Astrocyte (in vitro differentiated cells and primary cell): ENCODE measurements at regions not wholly inside any gene's neighbourhood (a gene's known extent, or its start where the extent isn't known, plus 50 kb on each side); places are given as distances from the start of the nearest gene placed in this dataset.

ENCODE experiments used
- EZH2 ChIP-seq: IDR thresholded peaks from 2 replicates; pipeline ENCODE4 v1.6.1; 2012; ENCODE audit warnings: mild to moderate bottlenecking, low read length, inconsistent platforms; ENCODE audit not compliant: insufficient read depth
- TF ChIP-seq, protein P1 (sequence below): IDR thresholded peaks from 2 replicates; pipeline ENCODE4 v1.5.1; 2011; ENCODE audit warnings: low read depth, mild to moderate bottlenecking, inconsistent platforms, low read length, moderate library complexity; ENCODE audit not compliant: insufficient read depth

DNA sequence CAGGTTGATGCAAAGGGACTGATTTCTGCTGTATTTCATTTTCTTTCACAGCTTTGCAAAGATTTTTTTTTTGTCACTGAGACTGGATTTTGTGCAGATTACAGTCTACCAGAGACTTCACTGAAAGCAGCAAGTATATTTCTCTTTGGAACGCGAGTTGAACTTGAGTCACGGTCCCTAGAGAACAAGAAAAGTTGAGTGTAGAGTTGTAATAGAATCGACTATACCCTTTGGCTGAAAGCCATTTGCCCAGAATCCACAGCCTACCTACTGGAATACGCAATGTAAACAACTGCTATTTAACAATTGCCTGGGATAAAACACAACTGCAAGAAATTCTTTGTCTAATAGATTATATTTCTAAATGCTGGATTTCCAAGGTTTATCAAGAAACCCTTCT lies 520.6 kb downstream of the HDGFL1 start:
- TF ChIP-seq, protein P1, sequence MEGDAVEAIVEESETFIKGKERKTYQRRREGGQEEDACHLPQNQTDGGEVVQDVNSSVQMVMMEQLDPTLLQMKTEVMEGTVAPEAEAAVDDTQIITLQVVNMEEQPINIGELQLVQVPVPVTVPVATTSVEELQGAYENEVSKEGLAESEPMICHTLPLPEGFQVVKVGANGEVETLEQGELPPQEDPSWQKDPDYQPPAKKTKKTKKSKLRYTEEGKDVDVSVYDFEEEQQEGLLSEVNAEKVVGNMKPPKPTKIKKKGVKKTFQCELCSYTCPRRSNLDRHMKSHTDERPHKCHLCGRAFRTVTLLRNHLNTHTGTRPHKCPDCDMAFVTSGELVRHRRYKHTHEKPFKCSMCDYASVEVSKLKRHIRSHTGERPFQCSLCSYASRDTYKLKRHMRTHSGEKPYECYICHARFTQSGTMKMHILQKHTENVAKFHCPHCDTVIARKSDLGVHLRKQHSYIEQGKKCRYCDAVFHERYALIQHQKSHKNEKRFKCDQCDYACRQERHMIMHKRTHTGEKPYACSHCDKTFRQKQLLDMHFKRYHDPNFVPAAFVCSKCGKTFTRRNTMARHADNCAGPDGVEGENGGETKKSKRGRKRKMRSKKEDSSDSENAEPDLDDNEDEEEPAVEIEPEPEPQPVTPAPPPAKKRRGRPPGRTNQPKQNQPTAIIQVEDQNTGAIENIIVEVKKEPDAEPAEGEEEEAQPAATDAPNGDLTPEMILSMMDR, result no peak
- no peak for TF ChIP-seq EZH2
